ENCODE measurements at regions not wholly inside any gene's neighbourhood (a gene's known extent, or its start where the extent isn't known, plus 50 kb on each side); places are given as distances from the start of the nearest gene placed in this dataset.
A peak's percentile ranks its signal among the peaks of the same experiment; 100 is the strongest.

DNA sequence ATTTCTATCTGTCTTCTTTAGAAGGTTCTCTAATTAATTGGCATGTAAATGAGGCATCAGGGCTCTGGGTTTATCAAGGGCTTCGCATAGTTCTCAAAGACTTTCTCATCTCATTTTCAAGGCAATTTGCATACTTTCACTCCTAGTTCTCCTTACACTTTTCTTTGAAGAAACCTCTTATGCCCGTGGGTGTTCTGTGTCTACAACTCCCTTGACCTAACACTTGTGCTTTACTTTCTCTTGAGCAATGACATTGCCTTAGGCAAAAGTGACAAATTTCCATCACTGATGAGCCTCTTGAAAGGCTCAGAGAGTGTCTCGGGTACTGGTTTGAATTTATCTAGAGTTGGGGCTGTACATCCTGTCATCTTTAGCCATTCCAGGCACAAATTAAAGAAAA, 74.7 kb upstream of the ITPRID1 start:
- peaks cover 1% of the 10 kb centered on the region for H3K9me3 Mint-ChIP-seq (ENCODE audit: unreplicated experiment)
- no peaks in the 10 kb centered on the region for H3K27me3 Mint-ChIP-seq (ENCODE audit: unreplicated experiment)
- H3K4me3 Mint-ChIP-seq (ENCODE audit: unreplicated experiment) = no peak overlapping the region
- H3K36me3 Mint-ChIP-seq (ENCODE audit: unreplicated experiment) = no peaks in the 10 kb centered on the region
- TF ChIP-seq, protein P1, sequence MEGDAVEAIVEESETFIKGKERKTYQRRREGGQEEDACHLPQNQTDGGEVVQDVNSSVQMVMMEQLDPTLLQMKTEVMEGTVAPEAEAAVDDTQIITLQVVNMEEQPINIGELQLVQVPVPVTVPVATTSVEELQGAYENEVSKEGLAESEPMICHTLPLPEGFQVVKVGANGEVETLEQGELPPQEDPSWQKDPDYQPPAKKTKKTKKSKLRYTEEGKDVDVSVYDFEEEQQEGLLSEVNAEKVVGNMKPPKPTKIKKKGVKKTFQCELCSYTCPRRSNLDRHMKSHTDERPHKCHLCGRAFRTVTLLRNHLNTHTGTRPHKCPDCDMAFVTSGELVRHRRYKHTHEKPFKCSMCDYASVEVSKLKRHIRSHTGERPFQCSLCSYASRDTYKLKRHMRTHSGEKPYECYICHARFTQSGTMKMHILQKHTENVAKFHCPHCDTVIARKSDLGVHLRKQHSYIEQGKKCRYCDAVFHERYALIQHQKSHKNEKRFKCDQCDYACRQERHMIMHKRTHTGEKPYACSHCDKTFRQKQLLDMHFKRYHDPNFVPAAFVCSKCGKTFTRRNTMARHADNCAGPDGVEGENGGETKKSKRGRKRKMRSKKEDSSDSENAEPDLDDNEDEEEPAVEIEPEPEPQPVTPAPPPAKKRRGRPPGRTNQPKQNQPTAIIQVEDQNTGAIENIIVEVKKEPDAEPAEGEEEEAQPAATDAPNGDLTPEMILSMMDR (IDR thresholded peaks at IDR 0.05; ENCODE audit: partially characterized antibody, unreplicated experiment) = no peak
- H3K4me1 Mint-ChIP-seq (ENCODE audit: low read depth, unreplicated experiment) = no peaks in the 10 kb centered on the region
- no peak for DNase-seq
- H3K27ac Mint-ChIP-seq (ENCODE audit: unreplicated experiment) = no peak overlapping the region

DNA sequence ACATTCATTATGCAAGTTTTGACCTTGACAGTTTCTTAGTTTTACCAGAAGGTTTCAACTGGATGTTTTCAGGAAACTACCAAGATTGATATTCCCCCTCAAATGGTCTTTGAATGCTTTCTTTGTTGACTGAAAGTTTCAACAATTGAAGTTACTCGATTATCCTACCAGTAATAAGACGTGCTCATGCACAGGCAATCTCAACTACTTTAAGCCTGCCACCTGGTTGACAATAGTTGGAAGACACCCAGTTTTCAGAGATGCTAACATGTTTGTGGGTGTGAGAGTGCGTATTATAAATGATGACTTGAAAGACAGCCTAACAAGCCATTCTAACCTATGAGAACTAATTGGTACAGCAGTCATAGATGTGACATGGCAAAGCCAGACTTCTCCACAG, 73.4 kb upstream of the ITPRID1 start:
- DNase-seq = no peak
- TF ChIP-seq, protein P1 (IDR thresholded peaks at IDR 0.05; ENCODE audit: partially characterized antibody, unreplicated experiment) = no peak
- Mint-ChIP-seq H3K4me1 (ENCODE audit: low read depth, unreplicated experiment) (no peaks in the 10 kb centered on the region), H3K27me3 (ENCODE audit: unreplicated experiment) (no peaks in the 10 kb centered on the region), H3K4me3 (ENCODE audit: unreplicated experiment) (no peak overlapping the region), H3K9me3 (ENCODE audit: unreplicated experiment) (peaks cover 3% of the 10 kb centered on the region), H3K27ac (ENCODE audit: unreplicated experiment) (no peak overlapping the region), H3K36me3 (ENCODE audit: unreplicated experiment) (no peaks in the 10 kb centered on the region)

DNA sequence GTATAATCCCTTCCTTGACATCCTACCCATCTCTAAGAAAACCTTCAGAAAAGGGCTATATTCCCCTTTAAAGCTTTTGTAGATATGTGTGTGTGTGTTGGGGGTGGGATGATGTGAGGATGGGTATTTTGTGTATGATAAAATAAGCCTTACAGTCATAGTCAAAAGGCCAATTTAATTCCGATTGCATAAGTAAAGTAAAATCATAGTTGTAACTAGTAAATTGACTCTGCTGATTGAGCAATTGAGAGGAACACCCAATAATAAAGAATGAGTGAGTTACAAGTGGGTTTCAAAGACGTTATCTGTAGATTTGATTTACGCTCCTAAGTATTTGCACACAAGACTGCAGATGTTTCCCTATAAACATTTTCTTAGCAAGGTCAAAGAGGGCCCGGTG, 71.3 kb upstream of the ITPRID1 start:
- TF ChIP-seq, protein P1 (IDR thresholded peaks at IDR 0.05; ENCODE audit: partially characterized antibody, unreplicated experiment) = no peak
- DNase-seq = no peak
- Mint-ChIP-seq H3K36me3 (ENCODE audit: unreplicated experiment) (no peaks in the 10 kb centered on the region), H3K27ac (ENCODE audit: unreplicated experiment) (no peak overlapping the region), H3K27me3 (ENCODE audit: unreplicated experiment) (no peaks in the 10 kb centered on the region), H3K4me1 (ENCODE audit: low read depth, unreplicated experiment) (no peaks in the 10 kb centered on the region), H3K9me3 (ENCODE audit: unreplicated experiment) (peaks cover 3% of the 10 kb centered on the region), H3K4me3 (ENCODE audit: unreplicated experiment) (no peak overlapping the region)

DNA sequence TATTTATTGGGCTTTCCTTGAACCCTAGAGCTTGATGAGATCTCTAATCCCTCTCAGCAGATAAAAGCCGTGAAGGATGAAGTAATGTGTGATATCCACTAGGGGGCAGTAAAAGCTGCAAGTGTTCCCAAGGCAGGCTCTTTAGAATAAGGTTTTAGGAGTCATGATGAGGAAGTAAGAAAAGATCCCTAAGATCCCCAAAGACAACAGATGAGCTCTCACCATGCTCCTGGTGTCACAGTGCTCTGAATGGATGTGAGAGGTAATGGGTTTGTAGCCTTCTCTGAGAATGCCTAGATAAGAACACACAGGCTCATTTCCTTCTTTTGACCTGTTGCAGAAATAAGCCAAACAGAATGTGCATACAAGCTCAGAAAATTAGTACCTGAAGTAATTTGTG, 70.4 kb upstream of the ITPRID1 start:
- DNase-seq = no peak
- TF ChIP-seq, protein P1 (IDR thresholded peaks at IDR 0.05; ENCODE audit: partially characterized antibody, unreplicated experiment) = peak; percentile 86
- Mint-ChIP-seq H3K36me3 (ENCODE audit: unreplicated experiment) (no peaks in the 10 kb centered on the region), H3K27ac (ENCODE audit: unreplicated experiment) (no peak overlapping the region), H3K9me3 (ENCODE audit: unreplicated experiment) (peaks cover 3% of the 10 kb centered on the region), H3K27me3 (ENCODE audit: unreplicated experiment) (no peaks in the 10 kb centered on the region), H3K4me3 (ENCODE audit: unreplicated experiment) (no peak overlapping the region), H3K4me1 (ENCODE audit: low read depth, unreplicated experiment) (no peaks in the 10 kb centered on the region)

DNA sequence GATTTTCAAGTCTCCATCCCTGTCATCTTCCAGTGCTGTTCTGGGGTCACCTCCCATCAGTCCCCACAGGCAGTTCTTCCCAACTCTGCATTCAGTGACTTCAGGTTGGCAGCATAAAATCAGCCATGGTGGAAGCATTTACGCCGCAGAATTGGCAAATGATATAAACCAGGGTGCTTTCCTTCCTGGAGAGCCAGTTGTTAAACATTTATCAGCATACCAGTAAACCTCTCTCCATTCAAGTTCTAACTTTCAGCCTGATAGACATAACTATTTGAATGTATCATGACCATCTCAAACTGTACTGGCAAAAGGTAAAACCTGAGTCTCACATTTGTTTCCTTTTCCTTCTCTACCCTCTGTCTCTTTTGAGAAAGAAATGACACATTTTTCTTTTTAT, 69.7 kb upstream of the ITPRID1 start:
- no peak overlapping the region for H3K4me3 Mint-ChIP-seq (ENCODE audit: unreplicated experiment)
- no peak overlapping the region for H3K27ac Mint-ChIP-seq (ENCODE audit: unreplicated experiment)
- H3K27me3 Mint-ChIP-seq (ENCODE audit: unreplicated experiment) = no peaks in the 10 kb centered on the region
- TF ChIP-seq, protein P1 (IDR thresholded peaks at IDR 0.05; ENCODE audit: partially characterized antibody, unreplicated experiment) = no peak
- H3K4me1 Mint-ChIP-seq (ENCODE audit: low read depth, unreplicated experiment) = no peaks in the 10 kb centered on the region
- no peak for DNase-seq
- peaks cover 3% of the 10 kb centered on the region for H3K9me3 Mint-ChIP-seq (ENCODE audit: unreplicated experiment)
- no peaks in the 10 kb centered on the region for H3K36me3 Mint-ChIP-seq (ENCODE audit: unreplicated experiment)
